Lower leg skin (tissue), 4 donors: ENCODE measurements at regions not wholly inside any gene's neighbourhood (a gene's known extent, or its start where the extent isn't known, plus 50 kb on each side); places are given as distances from the start of the nearest gene placed in this dataset.

Experiments used
- DNase-seq, 2 donors: peaks; one replicate each; pipeline ENCODE4 v3.0.0-alpha.2; 2019; ENCODE audit warnings: low spot score in 2 of 2
- H3K4me3 ChIP-seq: fragments of 200-600 bp; sonication (generic); 2 replicates; pipeline ENCODE4 v1.5.1; 2017; ENCODE audit warnings: mild to moderate bottlenecking, low read depth; ENCODE audit not compliant: poor library complexity, severe bottlenecking
- CTCF ChIP-seq, 3 donors: fragments of 450-650 bp; IDR thresholded peaks; one replicate each; pipeline ENCODE4 v1.5.1; 2016; ENCODE audit warnings: antibody characterized with exemption in 3 of 3, mild to moderate bottlenecking in 3 of 3, moderate library complexity in 2 of 3
- POLR2A ChIP-seq, 2 donors: fragments of 450-650 bp; IDR thresholded peaks; one replicate each; pipeline ENCODE4 v1.6.1; 2016 to 2017; ENCODE audit warnings: antibody characterized with exemption in 2 of 2, mild to moderate bottlenecking in 1 of 2, moderate library complexity in 1 of 2
- WGBS, 2 donors: methylation state at CpG; one replicate each; pipeline ENCODE4 v1.1.5; 2018; 5-methylcytosine and 5-hydroxymethylcytosine counted together
- intact Hi-C: fragments of 100-400 bp; cut with DNase I; formaldehyde crosslinking; loops from one replicate; pipeline ENCODE4 v1.15.0; 2023; ENCODE audit warnings: low total_unique reads

GRCh38 chr17:72561266-72561665, 440.4 kb downstream of the SOX9 start:
- H3K4me3 ChIP-seq, result no peak overlapping the region
- no peak for DNase-seq
- intact Hi-C loops, result loop anchor here (10.0 kb wide), 2 partner anchors 164 to 594 kb away; no protein-coding TSS in a partner anchor
- TF ChIP-seq POLR2A (IDR thresholded peaks at IDR 0.05) (no peak), CTCF (IDR thresholded peaks at IDR 0.05) (no peak)
- WGBS, 2 donors, result 74 to 79% methylated on average over 5 of the region's 5 CpGs

GRCh38 chr17:72561680-72562079, 440.9 kb downstream of the SOX9 start:
- no peak for DNase-seq
- TF ChIP-seq CTCF (IDR thresholded peaks at IDR 0.05), result no peak
- TF ChIP-seq POLR2A (IDR thresholded peaks at IDR 0.05), result no peak
- no peak overlapping the region for H3K4me3 ChIP-seq
- intact Hi-C loops, result loop anchor here (10.0 kb wide), 2 partner anchors 163 to 593 kb away; no protein-coding TSS in a partner anchor
- WGBS, 2 donors, result 80 to 89% methylated on average over 6 of the region's 6 CpGs

- no peak for DNase-seq
- intact Hi-C loops, result loop anchor here (10.0 kb wide), 2 partner anchors 162 to 592 kb away; no protein-coding TSS in a partner anchor
- WGBS, 2 donors, result 78 to 85% methylated on average over 7 of the region's 7 CpGs
Observed at GRCh38 chr17:72562615-72563188, 441.9 kb downstream of the SOX9 start.

GRCh38 chr17:72563952-72564351, 443.1 kb downstream of the SOX9 start:
- intact Hi-C loops, result loop anchor here (10.0 kb wide), 2 partner anchors 161 to 591 kb away; no protein-coding TSS in a partner anchor
- TF ChIP-seq CTCF (IDR thresholded peaks at IDR 0.05), result no peak
- no peak for TF ChIP-seq POLR2A (IDR thresholded peaks at IDR 0.05)
- no peak overlapping the region for H3K4me3 ChIP-seq
- 87 to 93% methylated on average over 7 of the region's 7 CpGs for WGBS, 2 donors
- no peak for DNase-seq

More at GRCh38 chr17:72562615-72563188, 441.9 kb downstream of the SOX9 start:
- TF ChIP-seq POLR2A (IDR thresholded peaks at IDR 0.05) (no peak), CTCF (IDR thresholded peaks at IDR 0.05) (no peak)
- no peak overlapping the region for H3K4me3 ChIP-seq

- 79 to 88% methylated on average over 5 of the region's 5 CpGs for WGBS, 2 donors
Observed at GRCh38 chr17:72565006-72565405, 444.2 kb downstream of the SOX9 start.

More at GRCh38 chr17:72565006-72565405, 444.2 kb downstream of the SOX9 start:
- TF ChIP-seq POLR2A (IDR thresholded peaks at IDR 0.05), result no peak
- TF ChIP-seq CTCF (IDR thresholded peaks at IDR 0.05), result no peak
- no peak overlapping the region for H3K4me3 ChIP-seq
- intact Hi-C loops, result loop anchor here (10.0 kb wide), 2 partner anchors 160 to 590 kb away; no protein-coding TSS in a partner anchor
- no peak for DNase-seq
